Activated CD4-positive, alpha-beta T cell treated with anti-CD3 and anti-CD28 coated beads for 48 hours (primary cell): ENCODE measurements at regions not wholly inside any gene's neighbourhood (a gene's known extent, or its start where the extent isn't known, plus 50 kb on each side); places are given as distances from the start of the nearest gene placed in this dataset.

Experiments
- DNase-seq: peaks from one replicate; pipeline ENCODE4 v3.0.0-alpha.2; 2020

- DNase-seq: no peak
Observed at GRCh38 chr17:34825102-34825501, 136.2 kb downstream of the CCT6B start.

GRCh38 chr17:34823023-34823422 is 138.2 kb downstream of the CCT6B start:
- no peak for DNase-seq

- no peak for DNase-seq
Observed at GRCh38 chr17:34822007-34822739, 139.1 kb downstream of the CCT6B start.

GRCh38 chr17:34820922-34821321 is 140.3 kb downstream of the CCT6B start:
- DNase-seq: peak; percentile 5

- DNase-seq: no peak
Observed at GRCh38 chr17:34820248-34820801, 140.9 kb downstream of the CCT6B start.

GRCh38 chr17:34817252-34818035 is 143.8 kb downstream of the CCT6B start:
- no peak for DNase-seq

GRCh38 chr17:34816848-34817247 is 144.4 kb downstream of the CCT6B start:
- no peak for DNase-seq

GRCh38 chr17:34813290-34813689 is 148.0 kb downstream of the CCT6B start:
- no peak for DNase-seq

- no peak for DNase-seq
Observed at GRCh38 chr17:34811561-34811960, 149.7 kb downstream of the CCT6B start.

- no peak for DNase-seq
Observed at GRCh38 chr17:34800661-34801060, 160.6 kb downstream of the CCT6B start.

- DNase-seq: no peak
Observed at GRCh38 chr17:34799751-34800150, 161.5 kb downstream of the CCT6B start.

- no peak for DNase-seq
Observed at GRCh38 chr17:34798581-34798980, 162.7 kb downstream of the CCT6B start.

GRCh38 chr17:34797720-34798119 is 163.5 kb downstream of the CCT6B start:
- DNase-seq: peak; percentile 40

- no peak for DNase-seq
Observed at GRCh38 chr17:34793231-34793908, 167.9 kb downstream of the CCT6B start.

GRCh38 chr17:34788696-34789095 is 172.6 kb downstream of the CCT6B start:
- DNase-seq: no peak

- DNase-seq: no peak
Observed at GRCh38 chr17:34784526-34784925, 176.7 kb downstream of the CCT6B start.

GRCh38 chr17:34782271-34782670 is 179.0 kb downstream of the CCT6B start:
- no peak for DNase-seq

GRCh38 chr17:34781571-34782108 is 179.6 kb downstream of the CCT6B start:
- no peak for DNase-seq

- no peak for DNase-seq
Observed at GRCh38 chr17:34781071-34781470, 180.2 kb downstream of the CCT6B start.

- no peak for DNase-seq
Observed at GRCh38 chr17:34780438-34780837, 180.8 kb downstream of the CCT6B start.

GRCh38 chr17:34776456-34777443 is 184.5 kb downstream of the CCT6B start:
- no peak for DNase-seq

GRCh38 chr17:34773036-34773435 is 188.2 kb downstream of the CCT6B start:
- DNase-seq: no peak
